DMS53 (cell line): ENCODE measurements at regions not wholly inside any gene's neighbourhood (a gene's known extent, or its start where the extent isn't known, plus 50 kb on each side); places are given as distances from the start of the nearest gene placed in this dataset.

ENCODE experiments used
- DNase-seq: peaks from one replicate; lab custom pipeline; 2025; lab: John Stamatoyannopoulos, UW

DNA sequence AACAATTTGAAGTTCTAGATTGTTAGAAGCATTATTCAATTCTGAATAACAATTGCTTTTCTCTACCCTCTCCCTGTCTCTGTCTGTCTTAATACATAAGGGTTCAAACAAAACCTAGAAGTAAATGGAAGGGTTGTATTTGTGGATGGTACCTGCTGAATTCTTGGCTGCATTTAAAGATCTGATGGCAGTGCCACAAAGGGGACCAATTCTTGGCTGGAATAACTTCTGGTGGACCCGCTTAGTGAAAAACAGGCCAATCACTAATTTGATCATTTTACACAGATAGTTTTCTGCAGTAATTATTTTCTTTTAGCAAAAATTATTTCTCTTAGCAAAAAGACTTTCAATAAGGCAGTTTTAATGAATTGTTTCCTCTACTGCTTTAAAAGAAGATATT lies 353.5 kb downstream of the MYCN start:
- DNase-seq = no peak

DNA sequence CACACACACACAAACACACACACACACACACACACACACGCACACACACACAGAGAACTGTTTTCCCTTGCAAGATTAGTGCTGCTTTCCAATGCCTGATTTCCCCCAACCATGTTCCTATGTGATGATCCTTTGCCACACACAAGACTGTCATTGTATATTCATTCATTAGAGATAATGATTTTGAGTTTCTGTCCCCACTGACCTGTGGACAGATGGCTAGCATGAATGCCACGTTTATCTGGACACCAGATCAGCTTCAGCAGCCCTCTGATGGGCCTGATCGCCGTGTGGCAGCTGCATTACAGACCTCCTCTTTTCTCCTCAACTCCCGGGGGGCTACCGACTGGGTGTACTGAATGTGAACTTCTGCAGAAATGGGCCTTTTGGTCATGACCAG lies 353.0 kb downstream of the MYCN start:
- DNase-seq = no peak

DNA sequence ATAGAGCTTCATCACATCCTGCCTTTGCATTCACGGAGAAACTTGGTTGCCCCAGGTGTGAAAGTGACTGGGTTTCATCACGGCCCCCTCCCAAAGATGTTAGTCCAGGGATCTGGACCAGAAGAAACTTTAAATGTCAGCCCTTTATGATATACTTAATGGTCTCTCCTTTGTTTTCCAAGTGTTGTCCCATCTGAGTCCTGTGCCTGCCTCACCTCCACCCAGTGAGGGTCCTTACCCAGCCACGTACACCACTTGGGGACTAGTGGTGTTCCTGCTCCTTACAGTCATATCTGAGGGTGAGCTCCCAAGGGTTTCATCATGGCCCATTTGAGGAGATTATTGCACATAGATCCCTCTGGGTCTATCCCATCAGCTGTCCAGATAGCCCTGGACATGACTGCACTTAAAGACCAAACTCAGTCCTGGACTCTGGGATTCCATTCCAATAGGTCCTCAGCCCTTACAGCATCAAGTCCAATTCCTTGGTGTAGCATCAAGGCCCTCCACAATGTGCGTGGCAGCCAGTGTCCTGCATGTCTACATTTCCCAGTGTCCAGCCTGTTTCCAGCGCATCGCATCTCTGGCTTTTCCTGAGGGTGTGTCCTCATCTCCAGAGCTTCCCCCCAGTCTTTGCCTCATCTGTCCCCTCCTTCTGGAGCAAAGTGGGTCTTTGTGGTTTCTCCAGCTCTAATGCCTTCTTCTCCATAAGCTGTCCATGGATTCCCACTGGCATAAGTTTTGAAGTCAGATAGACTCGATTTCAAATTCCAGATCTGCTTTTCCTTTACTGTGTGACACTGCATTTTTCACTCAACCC lies 351.6 kb downstream of the MYCN start:
- no peak for DNase-seq

DNA sequence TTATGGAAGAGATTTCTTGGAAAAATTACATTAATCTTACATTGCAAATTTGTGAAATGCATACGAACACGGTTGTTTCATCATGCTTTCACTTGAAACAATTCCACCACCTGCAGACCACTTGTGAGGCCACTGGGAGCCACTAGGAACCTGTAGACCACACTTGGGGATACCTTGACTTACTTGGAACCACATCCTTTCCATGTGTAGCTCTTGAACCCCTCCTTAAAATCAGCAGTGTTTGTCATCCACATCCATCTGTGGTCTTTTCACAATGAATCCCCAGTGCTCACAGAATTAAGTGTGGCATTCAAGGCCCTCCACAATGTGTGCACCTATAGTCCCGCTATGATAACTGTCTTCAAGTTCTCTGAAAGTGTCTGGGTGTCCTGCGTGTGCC lies 350.9 kb downstream of the MYCN start:
- DNase-seq = no peak

DNA sequence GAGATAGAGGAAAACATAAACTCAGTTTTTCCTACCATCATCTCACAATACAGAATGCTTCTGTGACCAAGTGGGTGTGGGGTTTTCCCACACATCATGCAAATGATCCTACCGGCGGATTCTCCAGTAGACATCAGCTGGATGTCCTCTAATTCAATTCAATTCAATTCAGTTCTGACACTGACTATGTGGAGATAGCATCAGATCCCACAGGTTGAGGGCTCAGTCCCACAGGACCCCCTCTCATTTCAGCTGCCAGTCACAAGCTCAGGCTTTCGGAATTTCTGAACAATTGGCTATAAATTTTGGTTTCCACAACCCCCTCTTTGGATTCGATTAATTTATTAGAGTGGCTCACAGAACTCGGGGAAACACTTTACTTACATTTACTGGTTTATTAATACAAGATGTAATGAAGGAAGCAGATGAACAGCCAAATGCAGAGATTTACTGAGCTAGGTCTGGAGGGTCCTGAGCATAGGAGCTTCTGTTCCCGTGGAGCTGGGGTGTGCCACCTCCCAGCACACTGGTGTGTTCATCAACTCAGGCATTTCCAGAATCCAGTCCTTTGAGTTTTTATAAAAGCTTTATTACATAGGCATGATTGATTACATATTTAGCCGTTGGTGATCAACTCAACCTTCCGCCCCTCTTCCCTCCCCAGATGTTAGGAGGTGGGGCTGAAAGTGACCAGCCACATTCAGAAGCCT lies 350.1 kb downstream of the MYCN start:
- DNase-seq = no peak

DNA sequence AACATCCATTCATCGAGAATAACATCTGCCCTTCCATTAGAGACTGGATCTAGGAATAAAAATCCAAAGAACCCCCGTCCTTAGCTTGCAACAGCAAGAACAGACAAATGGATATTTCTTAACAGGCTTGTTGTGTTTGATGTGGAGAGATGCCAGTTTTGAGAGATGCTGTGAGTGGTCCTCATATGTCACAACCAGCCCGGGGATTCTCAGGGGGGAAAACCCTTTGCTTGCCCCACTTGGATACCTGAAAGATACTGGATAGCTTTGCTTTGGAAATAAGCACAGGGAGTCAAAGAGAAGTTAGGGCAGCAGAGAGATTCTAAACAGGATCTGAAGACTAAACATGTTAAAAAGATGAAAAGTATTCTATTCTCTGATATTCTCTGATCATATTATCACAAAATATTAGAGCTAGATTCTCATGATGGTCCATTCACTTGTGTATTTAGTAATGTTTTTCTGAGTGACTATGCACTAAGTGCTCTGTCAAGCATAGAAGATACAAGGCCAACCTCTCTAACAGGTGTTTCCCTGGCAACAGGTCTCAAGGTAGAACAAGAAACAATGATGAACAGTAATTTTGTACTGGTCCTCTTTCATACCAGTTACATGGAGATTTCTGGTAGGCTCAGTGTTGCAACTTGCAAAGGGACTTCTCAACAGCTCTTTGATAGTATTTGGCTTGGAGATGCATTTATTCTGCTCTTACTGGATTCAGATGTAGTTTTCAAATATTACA lies 348.2 kb downstream of the MYCN start:
- DNase-seq = peak; percentile 51

DNA sequence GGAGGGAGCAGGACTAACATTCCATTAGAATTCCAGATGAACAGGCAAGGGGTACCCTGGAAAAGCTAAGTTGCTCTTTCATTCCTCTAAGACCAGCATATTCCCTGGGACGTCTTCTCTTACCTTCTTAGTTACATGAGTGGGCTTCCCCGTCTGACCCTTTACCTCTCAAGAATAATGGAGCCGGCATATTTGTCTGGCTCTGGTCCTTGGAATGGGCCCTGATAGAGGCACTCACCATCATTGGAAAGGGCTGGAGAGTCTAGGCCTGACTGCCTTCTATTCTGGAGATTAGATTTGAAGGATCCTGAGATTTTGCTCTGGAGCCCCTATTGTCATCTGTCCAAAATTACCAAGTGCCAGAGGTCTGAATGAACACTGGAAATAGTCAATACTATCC lies 347.5 kb downstream of the MYCN start:
- no peak for DNase-seq

DNA sequence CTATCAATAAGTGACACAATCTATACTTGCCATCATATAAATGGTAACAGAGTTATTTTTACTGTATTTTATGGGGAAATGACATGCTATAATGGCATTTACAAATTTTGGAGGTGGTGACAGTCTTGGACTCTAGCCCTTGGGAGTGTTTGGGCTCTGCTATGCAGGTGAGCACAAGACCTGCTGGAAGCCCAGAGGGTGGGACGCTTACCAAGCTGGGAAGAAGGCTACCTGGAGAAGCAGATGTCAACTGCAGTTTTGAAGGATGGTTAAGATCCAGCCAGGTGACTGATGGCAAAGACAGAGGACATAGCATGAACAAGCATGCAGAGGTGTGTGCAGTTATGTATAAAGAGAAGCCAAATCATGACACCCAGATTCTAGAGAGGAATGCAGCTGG lies 346.9 kb downstream of the MYCN start:
- no peak for DNase-seq

DNA sequence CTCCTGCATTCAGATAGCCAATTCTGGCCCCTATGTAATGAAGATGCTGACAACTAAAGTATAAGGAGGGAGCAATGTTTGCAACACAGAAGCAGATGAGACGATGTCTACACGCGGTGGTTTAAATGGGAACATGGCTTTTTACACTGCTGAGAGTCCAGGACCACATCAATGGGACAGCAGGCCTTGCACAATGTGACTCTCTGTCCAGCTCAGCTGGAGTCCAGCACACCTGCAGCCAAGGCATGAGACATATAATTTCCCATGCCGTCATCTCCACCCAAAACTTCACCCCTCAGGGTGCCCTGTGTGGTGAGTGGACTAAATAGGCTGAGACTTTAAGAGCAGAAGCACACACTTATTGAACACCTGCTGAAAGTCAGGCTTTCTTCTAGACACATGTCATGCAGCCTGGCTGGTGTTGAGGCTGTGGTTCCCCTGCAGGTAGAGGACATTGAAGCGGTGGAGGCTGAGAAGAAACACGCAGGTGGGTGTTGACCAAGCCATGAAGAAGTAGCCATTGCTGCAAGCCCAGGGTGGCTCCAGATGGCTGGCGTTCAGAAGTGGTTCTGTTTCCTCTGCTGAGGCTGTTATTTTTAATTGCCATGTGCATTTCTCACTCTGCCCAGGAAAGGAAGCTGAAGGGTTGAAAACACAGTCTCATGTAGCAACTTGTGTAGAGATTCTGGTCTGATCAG lies 345.6 kb downstream of the MYCN start:
- DNase-seq = no peak

DNA sequence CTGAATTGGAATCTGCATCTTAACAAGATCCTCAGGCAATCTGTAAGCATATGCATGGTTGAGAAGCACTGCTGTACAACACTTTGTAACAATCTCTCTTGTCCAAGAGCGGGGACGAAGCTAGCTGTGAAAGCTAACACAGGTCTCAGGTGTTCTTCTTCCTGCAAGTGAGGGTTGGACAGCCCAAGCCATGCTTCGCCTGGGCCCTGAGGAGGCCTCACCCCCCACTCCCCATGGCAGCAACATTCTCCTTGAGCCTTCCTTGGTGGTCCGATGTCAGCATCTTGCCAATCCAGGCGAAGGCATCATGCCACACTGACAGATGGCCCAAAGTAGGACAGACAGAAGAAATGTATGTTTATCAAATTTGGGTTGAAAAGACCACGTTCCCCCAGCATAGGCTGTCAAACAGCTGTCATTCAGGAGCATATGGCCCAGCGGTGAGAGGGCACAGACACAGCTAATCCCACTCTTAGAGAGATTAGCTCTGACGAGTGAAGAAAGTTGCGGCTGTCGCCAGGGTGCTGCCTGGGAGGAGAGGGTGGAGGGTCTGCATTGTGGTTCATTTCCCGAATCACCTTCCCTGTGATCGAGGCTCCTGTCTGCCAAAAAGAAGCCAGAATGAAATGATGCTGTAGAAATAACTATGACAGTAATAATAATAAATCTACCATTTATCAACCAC lies 344.7 kb downstream of the MYCN start:
- no peak for DNase-seq

DNA sequence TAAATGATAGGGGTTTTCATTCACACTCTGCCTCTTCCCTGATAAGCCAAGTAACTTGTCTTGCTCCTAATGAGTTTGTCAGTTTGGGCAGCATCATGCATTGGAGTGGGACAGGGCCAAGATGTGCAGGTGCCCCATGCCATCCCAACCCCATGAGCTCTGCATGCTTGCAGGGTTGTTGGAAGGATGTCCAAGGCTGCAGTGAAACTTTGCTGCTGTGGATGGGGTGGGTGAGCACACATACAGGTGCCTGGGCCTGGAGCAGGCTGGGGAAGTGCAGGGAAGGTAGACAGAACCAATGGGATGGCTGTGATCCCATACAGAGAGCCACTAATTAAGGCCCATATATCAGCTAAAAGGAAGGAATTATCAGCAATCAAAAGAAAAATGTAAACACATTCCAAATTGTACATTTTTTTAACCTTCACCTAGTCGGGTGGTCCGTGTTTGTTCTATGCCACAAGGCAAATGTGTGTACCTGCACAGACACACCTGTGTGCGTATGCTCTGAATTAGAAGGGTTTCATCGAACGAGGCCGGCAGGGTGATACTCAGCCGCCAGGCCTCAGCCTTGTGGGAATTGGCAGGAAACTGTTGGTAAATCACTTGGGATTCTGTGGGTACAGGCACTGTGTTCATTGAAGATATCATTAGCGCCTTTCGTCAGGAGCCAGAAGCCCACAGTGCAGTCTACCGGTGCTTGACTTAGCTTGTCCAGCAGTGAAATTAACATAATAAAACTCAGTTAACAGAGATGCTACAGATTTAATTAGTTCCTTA lies 342.9 kb downstream of the MYCN start:
- no peak for DNase-seq

DNA sequence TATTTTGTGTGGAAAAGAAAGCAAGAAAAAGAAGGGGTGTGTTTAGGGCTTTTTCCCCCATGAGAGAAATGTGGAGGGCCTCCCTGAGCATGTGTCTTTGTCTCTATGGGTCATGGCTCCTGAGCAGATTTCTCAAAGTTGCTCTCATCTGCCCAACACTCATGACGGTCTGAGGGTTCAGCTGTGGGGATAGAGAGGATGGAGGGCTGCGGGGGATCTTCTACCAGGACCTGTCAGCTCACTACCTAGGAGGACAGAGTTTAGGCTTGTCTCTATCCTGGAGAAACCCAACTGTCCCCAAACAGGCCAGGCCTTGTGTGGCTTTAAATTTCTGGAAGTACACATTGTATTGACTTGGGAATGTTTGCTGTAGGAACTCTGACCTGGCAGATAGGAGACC lies 342.2 kb downstream of the MYCN start:
- DNase-seq = no peak

DNA sequence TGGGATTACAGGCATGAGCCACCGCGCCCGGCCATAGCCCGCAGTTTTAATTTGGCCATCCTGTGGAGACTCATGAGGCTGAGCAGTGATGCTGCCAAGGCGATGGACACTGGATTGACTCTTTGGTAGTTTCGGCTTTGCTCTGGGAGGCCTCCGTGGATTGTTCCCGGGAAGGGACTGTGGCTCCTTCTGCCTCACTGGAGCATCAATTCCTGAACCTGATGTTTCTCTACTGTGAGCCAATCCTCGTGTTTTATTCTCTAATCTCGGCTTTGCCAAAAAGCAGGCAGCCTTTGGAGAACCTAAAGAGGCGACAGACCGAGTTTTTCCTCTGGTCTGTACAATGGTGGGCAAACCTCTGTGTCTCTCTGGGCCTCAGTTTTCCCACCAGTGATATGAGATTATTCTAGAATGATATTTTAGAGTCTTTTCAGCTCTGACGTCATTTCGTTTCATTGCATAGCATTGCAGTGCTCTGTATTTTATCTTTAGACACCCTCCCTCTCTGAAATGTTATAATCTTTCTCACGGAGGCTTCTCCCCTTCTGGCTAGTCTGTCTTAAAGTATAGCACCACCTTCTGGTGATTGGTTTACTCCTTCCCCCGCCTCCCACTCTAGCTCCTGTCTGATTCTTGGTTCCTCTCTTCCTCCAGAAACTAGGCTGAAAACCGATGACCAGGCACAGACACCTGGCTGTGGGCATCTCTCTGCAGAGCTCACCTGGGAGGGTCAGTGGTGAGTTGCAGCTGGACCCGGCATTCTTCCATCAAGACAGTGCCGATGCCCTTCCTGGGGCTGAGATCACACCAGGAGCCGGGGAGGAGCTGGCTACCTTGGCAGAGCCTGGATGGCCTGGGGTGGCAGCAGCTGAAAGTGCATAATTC lies 341.3 kb downstream of the MYCN start:
- DNase-seq = peak; percentile 58

DNA sequence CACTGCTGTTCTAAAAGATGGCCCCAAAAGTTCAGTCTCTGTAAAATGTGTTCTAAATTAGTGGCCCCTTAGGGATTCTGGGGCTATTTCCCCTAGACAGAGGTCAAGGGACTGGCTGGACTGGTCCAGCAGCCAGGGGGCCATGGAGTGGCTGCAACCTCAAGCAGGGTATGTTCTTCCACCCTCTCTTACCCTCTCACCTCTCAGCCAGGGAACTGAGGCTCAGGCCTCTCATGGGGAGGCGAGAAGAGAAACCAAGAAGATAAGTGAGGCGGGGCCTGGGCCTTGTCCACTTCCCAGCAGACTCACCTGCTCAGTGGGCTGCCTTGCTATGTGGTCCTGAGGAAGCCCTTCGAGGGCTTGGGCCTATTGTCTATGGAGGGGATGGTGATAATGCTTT lies 339.7 kb downstream of the MYCN start:
- DNase-seq = no peak

DNA sequence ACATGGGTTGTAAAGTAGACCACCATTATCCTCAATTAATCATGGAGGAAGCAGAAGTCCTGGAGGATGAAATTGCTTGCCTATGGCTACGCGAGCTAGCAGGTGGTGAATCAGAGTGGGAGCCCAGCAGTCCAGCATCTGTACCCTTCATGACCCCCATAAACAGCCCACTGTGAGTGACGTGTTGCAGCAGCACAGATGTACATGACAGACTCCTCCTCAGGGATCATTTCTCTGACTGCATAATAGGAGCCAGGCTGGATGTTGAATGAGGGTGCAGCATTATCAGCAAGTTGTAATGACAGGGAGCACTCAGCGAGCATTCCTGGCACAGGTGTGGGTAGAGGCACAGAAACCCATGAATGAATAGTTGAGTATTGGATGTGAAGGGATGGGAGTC lies 339.3 kb downstream of the MYCN start:
- DNase-seq = no peak

DNA sequence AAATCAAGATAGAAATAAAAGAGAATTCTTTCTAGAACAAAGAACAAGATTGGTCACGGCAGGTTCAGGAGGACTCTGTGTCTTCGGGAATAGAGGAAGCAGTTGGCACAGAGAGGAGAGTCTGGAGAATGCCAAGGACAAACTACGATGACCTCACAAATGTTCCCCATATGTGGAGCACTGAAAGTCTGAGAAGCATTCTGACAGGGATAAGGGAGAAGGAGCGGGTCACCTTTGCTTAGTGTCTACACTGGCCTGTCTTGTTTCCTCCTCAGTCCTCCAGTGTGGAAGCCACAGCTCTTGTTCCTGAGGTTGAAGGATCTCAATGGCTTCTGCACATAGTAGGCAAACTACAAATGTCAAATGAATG lies 338.8 kb downstream of the MYCN start:
- DNase-seq = no peak

DNA sequence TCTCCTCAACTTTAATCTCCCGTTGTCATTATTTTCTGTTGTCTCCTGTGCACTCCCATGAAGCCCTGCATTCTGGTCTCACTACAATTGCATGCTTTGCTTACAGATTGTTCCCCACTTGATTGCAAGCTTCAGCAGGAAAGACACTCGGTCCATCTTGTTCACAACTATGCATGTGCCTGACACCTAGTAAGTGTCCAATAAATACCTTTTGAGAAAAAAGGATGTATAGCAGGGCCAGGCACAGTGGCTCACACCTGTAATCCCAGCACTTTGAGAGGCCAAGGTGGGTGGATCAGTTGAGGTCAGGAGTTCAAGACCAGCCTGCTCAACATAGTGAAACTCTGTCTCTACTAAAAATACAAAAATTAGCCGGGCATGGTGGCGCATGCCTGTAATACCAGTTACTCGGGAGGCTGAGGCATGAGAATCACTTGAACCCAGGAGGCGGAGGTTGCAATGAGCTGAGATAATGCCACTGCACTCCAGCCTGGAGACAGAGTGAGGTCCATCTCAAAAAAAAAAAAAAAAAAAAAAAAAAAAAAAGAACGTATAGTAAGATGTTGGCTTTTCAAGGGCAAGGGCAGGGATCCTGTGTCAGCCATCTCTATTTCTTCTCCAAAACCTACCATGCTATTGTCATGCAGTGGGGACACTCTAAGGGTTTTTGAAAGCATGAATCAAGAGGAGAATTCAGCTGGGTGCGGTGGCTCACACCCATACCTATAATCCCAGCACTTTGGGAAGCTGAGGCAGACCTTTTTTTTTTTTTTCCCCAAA lies 338.3 kb downstream of the MYCN start:
- DNase-seq = no peak

DNA sequence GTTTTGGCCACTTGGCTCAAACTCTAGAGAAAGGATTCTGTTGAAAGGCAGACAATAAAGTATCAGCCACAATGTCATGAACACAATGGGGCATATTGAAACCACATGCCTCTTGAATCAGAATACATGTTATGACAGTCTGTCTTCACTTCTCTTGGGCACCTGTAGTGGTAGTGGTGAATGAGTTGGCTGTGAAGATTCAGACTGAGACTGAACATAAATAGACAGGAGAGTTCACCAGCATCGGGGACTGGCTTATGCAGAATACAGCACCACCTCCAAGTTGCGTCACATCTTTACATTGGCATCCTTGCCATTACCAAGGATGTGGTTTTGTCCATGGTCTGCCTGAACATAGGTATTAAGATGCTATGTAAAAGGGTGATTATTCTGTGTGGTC lies 336.8 kb downstream of the MYCN start:
- DNase-seq = no peak

DNA sequence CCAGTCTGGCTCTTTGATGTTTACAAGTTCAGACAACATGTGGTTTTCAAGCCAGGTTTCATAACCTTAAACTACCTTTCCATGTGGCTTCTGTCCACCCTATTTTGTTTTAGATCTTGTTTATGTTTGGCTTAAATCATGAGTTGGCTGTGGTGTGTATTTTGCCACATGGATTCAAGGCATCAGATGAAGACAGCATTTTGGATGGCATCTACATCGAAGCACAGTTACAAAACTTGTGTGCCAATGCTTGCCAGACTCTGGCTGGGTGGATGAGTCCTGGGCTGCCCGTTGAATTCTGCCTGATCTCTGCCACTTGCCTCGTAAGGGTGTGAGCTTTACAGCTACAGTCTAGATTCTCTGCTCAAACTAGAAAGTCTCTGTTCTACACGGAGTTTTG lies 335.3 kb downstream of the MYCN start:
- no peak for DNase-seq
